Upper lobe of right lung (tissue), 1 donor: ENCODE measurements at regions not wholly inside any gene's neighbourhood (a gene's known extent, or its start where the extent isn't known, plus 50 kb on each side); places are given as distances from the start of the nearest gene placed in this dataset.

ENCODE experiments used
- ATAC-seq: fragments of 200-7000 bp; cut with Tn5 transposase; one replicate; pipeline ENCODE4 v1.9.1; 2020; ENCODE audit warnings: mild to moderate bottlenecking, moderate library complexity
- DNase-seq: peaks from one replicate; pipeline ENCODE4 v3.0.0-alpha.2; 2020
- H3K27ac ChIP-seq: fragments of 200-600 bp; one replicate; pipeline ENCODE4 v1.8.0; 2022
- H3K27me3 ChIP-seq: fragments of 200-600 bp; one replicate; pipeline ENCODE4 v1.8.0; 2022; ENCODE audit warnings: mild to moderate bottlenecking
- H3K36me3 ChIP-seq: fragments of 200-600 bp; one replicate; pipeline ENCODE4 v1.8.0; 2022
- H3K4me1 ChIP-seq: fragments of 200-600 bp; one replicate; pipeline ENCODE4 v1.8.0; 2022
- H3K4me3 ChIP-seq: fragments of 200-600 bp; one replicate; pipeline ENCODE4 v1.8.0; 2022; ENCODE audit warnings: mild to moderate bottlenecking
- H3K9me3 ChIP-seq: fragments of 200-600 bp; one replicate; pipeline ENCODE4 v1.8.0; 2022
- CTCF ChIP-seq: fragments of 200-600 bp; IDR thresholded peaks from one replicate; pipeline ENCODE4 v1.8.0; 2022; ENCODE audit warnings: antibody characterized with exemption
- intact Hi-C: fragments of 100-400 bp; cut with DNase I; formaldehyde crosslinking; loops from one replicate; pipeline ENCODE4 v1.11.0; 2022
- donor health status: DM: no; HTN: yes; CAD: no; lungs with severe emphysema.

DNA sequence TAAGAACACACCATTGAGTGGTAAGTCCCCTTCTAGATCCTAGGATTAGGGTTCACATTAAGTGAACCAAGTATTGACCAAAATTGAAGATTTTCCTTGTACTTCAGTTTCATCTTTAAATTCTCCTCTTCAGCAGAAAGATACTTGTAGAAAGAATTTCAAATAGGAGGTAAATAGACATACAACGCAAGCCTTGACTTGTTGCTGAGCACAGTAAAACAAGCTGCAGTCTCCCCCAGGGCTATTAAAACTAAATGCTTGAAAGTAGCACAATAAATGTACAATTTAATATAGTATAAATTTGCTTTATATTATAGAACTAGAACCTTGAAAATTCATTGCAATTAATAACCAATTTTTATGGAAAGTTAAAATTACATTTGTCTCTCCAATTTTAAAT, 170.1 kb upstream of the TARS1 start:
- intact Hi-C loops: no loop called here
- no peak overlapping the region for H3K4me3 ChIP-seq
- H3K36me3 ChIP-seq: no peaks in the 10 kb centered on the region
- TF ChIP-seq CTCF: no peak
- no peaks in the 10 kb centered on the region for H3K9me3 ChIP-seq
- no peak overlapping the region for H3K27ac ChIP-seq
- H3K27me3 ChIP-seq: no peaks in the 10 kb centered on the region
- no peak for DNase-seq
- no peak for ATAC-seq
- no peaks in the 10 kb centered on the region for H3K4me1 ChIP-seq

- DNase-seq (no peak), ATAC-seq (no peak)
- Histone ChIP-seq H3K27me3 (no peaks in the 10 kb centered on the region), H3K9me3 (no peaks in the 10 kb centered on the region), H3K4me1 (no peaks in the 10 kb centered on the region), H3K4me3 (no peak overlapping the region), H3K27ac (no peak overlapping the region), H3K36me3 (no peaks in the 10 kb centered on the region)
- no peak for TF ChIP-seq CTCF
- intact Hi-C loops: no loop called here
Measured at GRCh38 chr5:33271606-33272005, 169.2 kb upstream of the TARS1 start.

DNA sequence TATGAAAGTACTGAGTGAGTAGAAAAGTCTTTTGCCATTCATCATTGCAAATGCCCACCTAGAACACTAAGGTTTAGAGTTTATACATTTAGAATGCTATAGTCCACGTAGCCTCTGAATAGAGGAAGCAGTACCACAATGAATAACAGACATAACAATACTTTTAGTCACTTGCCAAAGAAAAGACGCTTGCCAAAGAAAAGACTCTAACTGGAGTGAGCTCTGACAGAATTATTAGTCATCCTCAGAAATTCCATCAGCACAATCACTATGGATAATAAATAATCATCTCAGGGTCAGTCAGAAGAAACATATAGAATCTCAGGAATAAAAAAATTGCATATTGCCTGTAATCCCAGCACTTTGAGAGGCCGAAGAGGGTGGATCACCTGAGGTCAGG, 168.5 kb upstream of the TARS1 start:
- no peaks in the 10 kb centered on the region for H3K27me3 ChIP-seq
- no peaks in the 10 kb centered on the region for H3K36me3 ChIP-seq
- ATAC-seq (no peak), DNase-seq (no peak)
- TF ChIP-seq CTCF: no peak
- intact Hi-C loops: no loop called here
- no peaks in the 10 kb centered on the region for H3K9me3 ChIP-seq
- H3K4me1 ChIP-seq: no peaks in the 10 kb centered on the region
- H3K27ac ChIP-seq: no peak overlapping the region
- H3K4me3 ChIP-seq: no peak overlapping the region

DNA sequence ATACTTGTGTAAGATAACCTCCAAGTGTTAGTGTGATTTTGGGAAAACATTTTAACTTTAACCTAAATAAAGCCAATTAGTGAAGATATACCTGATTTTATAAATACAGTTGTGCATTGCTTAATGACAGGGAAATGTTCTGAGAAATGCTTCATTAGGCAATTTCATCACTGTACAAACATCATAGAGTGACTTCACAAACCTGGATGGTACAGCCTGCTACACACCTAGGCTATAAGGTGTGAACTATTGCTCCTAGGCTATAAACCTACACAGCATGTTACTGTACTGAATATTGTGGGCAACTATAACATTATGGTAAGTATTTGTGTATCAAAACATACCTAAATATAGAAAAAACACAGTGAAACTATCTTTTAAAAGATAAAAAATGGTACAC, 166.8 kb upstream of the TARS1 start:
- no peak overlapping the region for H3K4me3 ChIP-seq
- TF ChIP-seq CTCF: no peak
- H3K36me3 ChIP-seq: no peaks in the 10 kb centered on the region
- H3K27ac ChIP-seq: no peak overlapping the region
- H3K27me3 ChIP-seq: no peaks in the 10 kb centered on the region
- no peak for ATAC-seq
- no peaks in the 10 kb centered on the region for H3K9me3 ChIP-seq
- no peak for DNase-seq
- intact Hi-C loops: no loop called here
- H3K4me1 ChIP-seq: no peaks in the 10 kb centered on the region

DNA sequence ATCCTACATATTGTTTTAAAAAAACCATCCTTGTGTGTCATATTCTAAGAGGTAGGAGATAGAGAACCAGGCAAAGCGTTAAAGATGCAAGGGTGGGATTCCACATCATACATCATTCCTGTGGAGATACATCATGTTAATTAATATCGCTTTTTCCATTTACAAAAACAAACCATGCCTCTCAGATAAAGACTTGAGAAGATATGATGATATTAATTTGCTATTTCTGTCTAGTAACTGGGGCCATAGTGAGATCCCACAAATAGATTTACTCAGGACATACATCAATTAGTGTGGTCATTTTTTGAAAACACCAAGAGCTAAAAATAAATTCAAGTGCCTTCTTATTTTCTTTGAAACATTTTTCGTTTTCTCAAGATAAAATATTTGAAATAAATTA, 165.4 kb upstream of the TARS1 start:
- Histone ChIP-seq H3K27me3 (no peaks in the 10 kb centered on the region), H3K36me3 (no peaks in the 10 kb centered on the region), H3K4me1 (no peaks in the 10 kb centered on the region), H3K9me3 (no peaks in the 10 kb centered on the region), H3K4me3 (no peak overlapping the region), H3K27ac (no peak overlapping the region)
- DNase-seq (no peak), ATAC-seq (no peak)
- no peak for TF ChIP-seq CTCF
- intact Hi-C loops: no loop called here

GRCh38 chr5:33275921-33276627, 164.7 kb upstream of the TARS1 start:
- intact Hi-C loops: no loop called here
- Histone ChIP-seq H3K9me3 (no peaks in the 10 kb centered on the region), H3K27me3 (no peaks in the 10 kb centered on the region)

More at GRCh38 chr5:33275921-33276627, 164.7 kb upstream of the TARS1 start:
- Histone ChIP-seq H3K36me3 (no peaks in the 10 kb centered on the region), H3K4me1 (no peaks in the 10 kb centered on the region), H3K27ac (no peak overlapping the region), H3K4me3 (no peak overlapping the region)
- DNase-seq: no peak
- no peak for ATAC-seq
- TF ChIP-seq CTCF: no peak
